Panc1 (cell line): ENCODE measurements at regions not wholly inside any gene's neighbourhood (a gene's known extent, or its start where the extent isn't known, plus 50 kb on each side); places are given as distances from the start of the nearest gene placed in this dataset.

Experiments used
- ATAC-seq: fragments of 200-7000 bp; cut with Tn5 transposase; 2 replicates; pipeline ENCODE4 v1.9.1; 2020; ENCODE audit warnings: mild to moderate bottlenecking, moderate library complexity
- BruUV-seq: library from RNA; stranded (reverse); fragments of 400-500 nt; replicated peaks from 2 replicates; lab custom pipeline; 2021; lab: Mats Ljungman, UMichigan
- CTCF ChIA-PET: fragments of 300-600 bp; sonication (Branson Sonifier 250); formaldehyde crosslinking; loops from one replicate; lab custom pipeline; 2022; ENCODE audit warnings: antibody characterized with exemption; lab: Charles Lee
- POLR2A ChIA-PET: fragments of 300-600 bp; sonication (Branson Sonifier 250); formaldehyde crosslinking; loops from one replicate; lab custom pipeline; 2022; ENCODE audit warnings: antibody characterized with exemption; lab: Charles Lee
- DNase-seq: peaks from one replicate; pipeline ENCODE4 v3.0.0-alpha.2; 2010; ENCODE audit warnings: low read depth, low spot score
- H3K27ac ChIP-seq: 2 replicates; pipeline ENCODE4 v1.5.1; 2011; ENCODE audit warnings: mild to moderate bottlenecking, low read length, inconsistent platforms
- H3K27me3 ChIP-seq: fragments of 200-500 bp; sonication (Bioruptor generic); 2 replicates; pipeline ENCODE4 v1.6.0; 2014; ENCODE audit warnings: low read length, inconsistent platforms; ENCODE audit not compliant: control insufficient read depth, insufficient read depth
- H3K36me3 ChIP-seq: fragments of 200-500 bp; sonication (Bioruptor generic); 2 replicates; pipeline ENCODE4 v1.5.1; 2014; ENCODE audit warnings: inconsistent platforms, mild to moderate bottlenecking, low read length, moderate library complexity; ENCODE audit not compliant: control insufficient read depth, insufficient read depth
- H3K4me1 ChIP-seq: 2 replicates; pipeline ENCODE4 v1.5.1; 2011; ENCODE audit warnings: inconsistent platforms, mild to moderate bottlenecking, low read length, moderate library complexity; ENCODE audit not compliant: control insufficient read depth, insufficient read depth
- H3K4me3 ChIP-seq, 2 experiments: 2 replicates each; pipeline ENCODE4 v1.5.1; 2011 to 2012; ENCODE audit warnings: low read depth in 2 of 2, low read length in 2 of 2, mild to moderate bottlenecking in 2 of 2, inconsistent platforms in 1 of 2, moderate library complexity in 1 of 2
- H3K9me3 ChIP-seq: fragments of 200-500 bp; sonication (Bioruptor generic); 2 replicates; pipeline ENCODE4 v1.5.1; 2014; ENCODE audit warnings: low read depth, mild to moderate bottlenecking, inconsistent platforms, low read length, moderate library complexity; ENCODE audit not compliant: control insufficient read depth, insufficient read depth
- CTCF ChIP-seq: fragments of 450-650 bp; IDR thresholded peaks from 2 replicates; pipeline ENCODE4 v1.5.1; 2017; ENCODE audit warnings: mild to moderate bottlenecking
- POLR2AphosphoS5 ChIP-seq: IDR thresholded peaks from 2 replicates; pipeline ENCODE4 v1.6.1; 2012; ENCODE audit warnings: mild to moderate bottlenecking, low read depth, low read length, moderate library complexity
- REST ChIP-seq, 2 experiments: IDR thresholded peaks; 2 replicates each; pipeline ENCODE4 v1.6.1; 2011 to 2012; ENCODE audit warnings: low read depth in 2 of 2, control low read depth in 1 of 2, low read length in 1 of 2, mild to moderate bottlenecking in 1 of 2, moderate library complexity in 1 of 2; ENCODE audit not compliant: insufficient read depth in 1 of 2
- SIN3A ChIP-seq: IDR thresholded peaks from 2 replicates; pipeline ENCODE4 v1.6.1; 2012; ENCODE audit warnings: low read depth, mild to moderate bottlenecking, low read length, moderate library complexity, borderline replicate concordance; ENCODE audit not compliant: insufficient read depth
- TCF7L2 ChIP-seq: IDR thresholded peaks from 2 replicates; pipeline ENCODE4 v1.6.1; 2011; ENCODE audit warnings: mild to moderate bottlenecking, low read depth, low read length, inconsistent platforms
- in situ Hi-C: cut with HindIII; loops from 2 replicates; pipeline ENCODE4 v1.10.0; 2016; ENCODE audit warnings: low sequenced_read_pairs, low pct_unique_long_range_greater_than_20kb
- intact Hi-C: fragments of 100-400 bp; cut with micrococcal nuclease; formaldehyde crosslinking; loops from one replicate; pipeline ENCODE4 v1.10.0; 2022; ENCODE audit not compliant: unreplicated experiment

GRCh38 chr7:35316549-35316948 is 62.6 kb upstream of the TBX20 start:
- TF ChIP-seq REST (IDR thresholded peaks at IDR 0.05; ENCODE audit: insufficient read depth in 1 of 2, low read depth in 2 of 2, low read length in 1 of 2) (no peak), SIN3A (no peak)
- Histone ChIP-seq H3K27ac (no peak overlapping the region), H3K4me1 (no peaks in the 10 kb centered on the region), H3K9me3 (no peaks in the 10 kb centered on the region), H3K4me3 (no peak overlapping the region), H3K27me3 (peaks cover 9% of the 10 kb centered on the region), H3K36me3 (no peaks in the 10 kb centered on the region)
- DNase-seq (no peak), ATAC-seq (no peak)
- in situ Hi-C loops, result no loop called here
- POLR2A ChIA-PET, result no interaction called here
- CTCF ChIA-PET, result no interaction called here
- no TSS peak for BruUV-seq
- intact Hi-C loops, result no loop called here

GRCh38 chr7:35315517-35315916 is 61.6 kb upstream of the TBX20 start:
- DNase-seq (no peak), ATAC-seq (no peak)
- intact Hi-C loops, result no loop called here
- no peaks in the 10 kb centered on the region for H3K36me3 ChIP-seq
- peaks cover 6% of the 10 kb centered on the region for H3K27me3 ChIP-seq
- no peaks in the 10 kb centered on the region for H3K4me1 ChIP-seq
- CTCF ChIA-PET, result no interaction called here
- BruUV-seq, result no TSS peak
- H3K9me3 ChIP-seq, result no peaks in the 10 kb centered on the region
- H3K4me3 ChIP-seq, result no peak overlapping the region
- TF ChIP-seq CTCF (no peak), SIN3A (no peak), POLR2AphosphoS5 (no peak), TCF7L2 (no peak), REST (IDR thresholded peaks at IDR 0.05; ENCODE audit: insufficient read depth in 1 of 2, low read depth in 2 of 2, low read length in 1 of 2) (no peak)
- POLR2A ChIA-PET, result no interaction called here
- in situ Hi-C loops, result no loop called here
- no peak overlapping the region for H3K27ac ChIP-seq
